ENCODE measurements at regions not wholly inside any gene's neighbourhood (a gene's known extent, or its start where the extent isn't known, plus 50 kb on each side); places are given as distances from the start of the nearest gene placed in this dataset.
"Not testable (repeated sequence)": the region's sequence is repeated elsewhere in the genome, so short reads cannot be mapped to it uniquely, and the experiment has no call there.

DNA sequence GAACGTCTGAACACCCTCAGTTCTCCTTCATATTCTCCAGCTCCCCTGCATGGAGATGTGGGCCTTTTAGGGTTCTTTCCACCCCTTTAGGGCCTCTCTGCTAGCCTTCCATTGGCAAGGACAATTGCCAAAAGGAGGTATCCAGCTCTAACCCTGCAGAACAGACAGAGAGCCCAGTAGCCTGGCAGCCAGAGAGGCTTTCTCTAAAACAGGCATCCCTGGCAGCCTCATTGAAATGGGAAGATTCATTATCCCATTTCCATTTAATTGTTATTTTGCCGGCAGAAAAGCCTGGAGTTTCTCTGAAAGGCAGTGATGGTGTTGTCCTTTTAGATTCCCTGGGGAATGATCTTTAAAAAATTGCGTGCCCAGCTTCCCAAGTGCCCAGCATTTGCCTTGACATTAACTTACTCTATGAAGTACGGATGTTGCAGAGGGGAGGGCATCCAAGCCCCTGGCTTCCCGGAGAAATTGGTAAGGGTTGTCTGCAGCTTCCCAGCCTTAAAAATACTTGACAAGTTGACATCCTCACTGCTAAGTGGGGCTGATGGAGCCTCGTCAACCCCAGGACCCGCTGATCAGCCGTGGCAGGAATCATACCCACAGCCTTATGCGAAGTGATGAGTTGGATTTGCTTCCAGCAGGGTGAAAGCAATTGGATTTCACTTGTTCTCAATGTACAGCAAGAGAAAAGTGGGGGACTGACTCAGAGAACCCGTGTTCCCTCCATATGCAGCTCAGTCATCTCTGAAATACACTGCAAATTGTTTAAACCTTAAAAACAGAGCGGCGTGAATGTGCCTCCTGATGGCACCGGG, 244.1 kb downstream of the CRLF2 start:
- Mint-ChIP-seq H3K4me3 (no peak overlapping the region), H3K9me3 (peaks cover 0 to 3% (median 0%) of the 10 kb centered on the region in 3 donors), H3K36me3 (no peaks in the 10 kb centered on the region), H3K4me1 (peaks cover 4 to 6% (median 5%) of the 10 kb centered on the region in 3 donors), H3K27me3 (peaks cover 2 to 3% of the 10 kb centered on the region in 2 donors), H3K27ac (no peak overlapping the region)
- Histone ChIP-seq H3K4me1 (ENCODE audit: control insufficient read depth in 1 of 2, extremely low read depth in 1 of 2, insufficient read depth in 2 of 2, low read length in 2 of 2) (no peaks in the 10 kb centered on the region), H3K27ac (ENCODE audit: low read length) (no peak overlapping the region), H3K9me3 (no peaks in the 10 kb centered on the region), H3K4me3 (ENCODE audit: control insufficient read depth in 1 of 2, extremely low read depth in 1 of 2, low read length in 1 of 2) (no peak overlapping the region), H3K27me3 (replicated peaks in 1 of 2; ENCODE audit: control insufficient read depth in 2 of 2, extremely low read depth in 1 of 2, insufficient read depth in 2 of 2, low read length in 1 of 2) (no peaks in the 10 kb centered on the region), H3K36me3 (ENCODE audit: control insufficient read depth in 2 of 2, extremely low read depth in 1 of 2, insufficient read depth in 1 of 2, low read length in 1 of 2) (no peaks in the 10 kb centered on the region)
- no peak for ATAC-seq (replicated peaks in 1 of 4)
- DNase-seq: no peak
- WGBS (ENCODE audit: insufficient coverage): 100% methylated on average over 2 of the region's 13 CpGs
- ChIA-PET POLR2A (no interaction called here), CTCF (no interaction called here)

GRCh38 chrX:966396-967070, 245.9 kb downstream of the CRLF2 start:
- no peak for ATAC-seq (replicated peaks in 1 of 4)
- H3K27ac ChIP-seq (ENCODE audit: low read length): no peak overlapping the region
- ChIA-PET CTCF (no interaction called here), POLR2A (no interaction called here)
- Mint-ChIP-seq H3K36me3 (no peaks in the 10 kb centered on the region), H3K4me3 (no peak overlapping the region), H3K4me1 (peaks cover 4 to 6% (median 5%) of the 10 kb centered on the region in 3 donors), H3K9me3 (peaks cover 0 to 3% (median 0%) of the 10 kb centered on the region in 3 donors), H3K27me3 (peaks cover 2 to 3% of the 10 kb centered on the region in 2 donors), H3K27ac (no peak overlapping the region)
- no peaks in the 10 kb centered on the region for H3K4me1 ChIP-seq (ENCODE audit: control insufficient read depth in 1 of 2, extremely low read depth in 1 of 2, insufficient read depth in 2 of 2, low read length in 2 of 2)
- WGBS (ENCODE audit: insufficient coverage): 78% methylated on average over 16 of the region's 19 CpGs
- H3K9me3 ChIP-seq: no peaks in the 10 kb centered on the region
- no peak overlapping the region for H3K4me3 ChIP-seq (ENCODE audit: control insufficient read depth in 1 of 2, extremely low read depth in 1 of 2, low read length in 1 of 2)
- no peak for DNase-seq
- H3K27me3 ChIP-seq (replicated peaks in 1 of 2; ENCODE audit: control insufficient read depth in 2 of 2, extremely low read depth in 1 of 2, insufficient read depth in 2 of 2, low read length in 1 of 2): no peaks in the 10 kb centered on the region
- no peaks in the 10 kb centered on the region for H3K36me3 ChIP-seq (ENCODE audit: control insufficient read depth in 2 of 2, extremely low read depth in 1 of 2, insufficient read depth in 1 of 2, low read length in 1 of 2)

DNA sequence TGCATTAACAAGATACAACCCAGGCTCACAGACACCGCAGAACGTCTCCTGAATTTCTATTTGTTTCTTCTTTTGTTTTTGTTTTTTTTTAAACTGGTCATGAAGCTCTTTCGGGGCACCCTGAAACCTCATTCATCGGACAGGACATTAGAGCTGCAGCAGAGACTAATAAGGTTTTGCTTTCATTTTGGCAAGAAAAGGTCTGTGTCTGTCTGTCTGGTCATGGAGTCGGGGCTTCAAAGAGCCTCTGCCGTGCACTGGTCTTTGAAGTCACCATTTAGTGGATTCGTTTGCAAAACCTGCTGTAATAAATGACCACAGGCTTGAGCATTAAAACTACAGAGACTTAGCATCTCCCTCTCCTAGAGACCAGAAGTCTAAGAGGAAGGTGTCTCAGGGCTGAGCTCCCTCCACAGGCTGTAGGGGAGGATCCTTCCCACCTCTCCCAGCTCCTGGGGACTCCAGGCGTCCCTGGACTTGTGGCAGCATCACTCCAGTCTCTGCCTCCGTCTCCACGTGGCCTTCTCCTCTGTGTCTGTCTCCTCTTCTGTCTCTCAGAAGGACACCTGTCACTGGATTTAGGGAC, 247.5 kb downstream of the CRLF2 start:
- Mint-ChIP-seq H3K36me3 (no peaks in the 10 kb centered on the region), H3K4me1 (peaks cover 4 to 6% (median 5%) of the 10 kb centered on the region in 3 donors), H3K9me3 (peaks cover 0 to under 1% (median 0%) of the 10 kb centered on the region in 3 donors), H3K27ac (no peak overlapping the region), H3K27me3 (peaks cover 2 to 8% of the 10 kb centered on the region in 2 donors), H3K4me3 (peak overlapping the region; percentile 14 to 61 (median 32))
- ChIA-PET POLR2A (no interaction called here), CTCF (no interaction called here)
- H3K9me3 ChIP-seq: no peaks in the 10 kb centered on the region
- no peak overlapping the region for H3K4me3 ChIP-seq (ENCODE audit: control insufficient read depth in 1 of 2, extremely low read depth in 1 of 2, low read length in 1 of 2)
- no peaks in the 10 kb centered on the region for H3K36me3 ChIP-seq (ENCODE audit: control insufficient read depth in 2 of 2, extremely low read depth in 1 of 2, insufficient read depth in 1 of 2, low read length in 1 of 2)
- 42% methylated on average over 5 of the region's 10 CpGs for WGBS (ENCODE audit: insufficient coverage)
- H3K27me3 ChIP-seq (replicated peaks in 1 of 2; ENCODE audit: control insufficient read depth in 2 of 2, extremely low read depth in 1 of 2, insufficient read depth in 2 of 2, low read length in 1 of 2): no peaks in the 10 kb centered on the region
- ATAC-seq (replicated peaks in 1 of 4) (no peak), DNase-seq (no peak)
- H3K4me1 ChIP-seq (ENCODE audit: control insufficient read depth in 1 of 2, extremely low read depth in 1 of 2, insufficient read depth in 2 of 2, low read length in 2 of 2): no peaks in the 10 kb centered on the region
- no peak overlapping the region for H3K27ac ChIP-seq (ENCODE audit: low read length)

- peaks cover 4 to 6% (median 5%) of the 10 kb centered on the region in 3 donors for H3K4me1 Mint-ChIP-seq
- CTCF ChIA-PET: no interaction called here
- POLR2A ChIA-PET: no interaction called here
- no peaks in the 10 kb centered on the region for H3K36me3 Mint-ChIP-seq
- no peaks in the 10 kb centered on the region for H3K36me3 ChIP-seq (ENCODE audit: control insufficient read depth in 2 of 2, extremely low read depth in 1 of 2, insufficient read depth in 1 of 2, low read length in 1 of 2)
- peaks cover 3 to 26% of the 10 kb centered on the region in 2 donors for H3K27me3 Mint-ChIP-seq
- H3K27ac ChIP-seq (ENCODE audit: low read length): no peak overlapping the region
- H3K27me3 ChIP-seq (replicated peaks in 1 of 2; ENCODE audit: control insufficient read depth in 2 of 2, extremely low read depth in 1 of 2, insufficient read depth in 2 of 2, low read length in 1 of 2): no peaks in the 10 kb centered on the region
- H3K27ac Mint-ChIP-seq: no peak overlapping the region
- no peak overlapping the region for H3K4me3 ChIP-seq (ENCODE audit: control insufficient read depth in 1 of 2, extremely low read depth in 1 of 2, low read length in 1 of 2)
- H3K9me3 ChIP-seq: no peaks in the 10 kb centered on the region
- DNase-seq (no peak), ATAC-seq (replicated peaks in 1 of 4) (no peak)
- 86% methylated on average over 3 of the region's 8 CpGs for WGBS (ENCODE audit: insufficient coverage)
- no peak overlapping the region for H3K4me3 Mint-ChIP-seq
- peaks cover 0 to 4% (median 2%) of the 10 kb centered on the region in 3 donors for H3K9me3 Mint-ChIP-seq
- H3K4me1 ChIP-seq (ENCODE audit: control insufficient read depth in 1 of 2, extremely low read depth in 1 of 2, insufficient read depth in 2 of 2, low read length in 2 of 2): no peaks in the 10 kb centered on the region
These were observed 251.6 kb downstream of the CRLF2 start for GRCh38 chrX:960821-961220.

- ATAC-seq (replicated peaks in 1 of 4) (no peak), DNase-seq (no peak)
- Histone ChIP-seq H3K27ac (ENCODE audit: low read length) (no peak overlapping the region), H3K36me3 (ENCODE audit: control insufficient read depth in 2 of 2, extremely low read depth in 1 of 2, insufficient read depth in 1 of 2, low read length in 1 of 2) (no peaks in the 10 kb centered on the region), H3K9me3 (no peaks in the 10 kb centered on the region), H3K4me1 (ENCODE audit: control insufficient read depth in 1 of 2, extremely low read depth in 1 of 2, insufficient read depth in 2 of 2, low read length in 2 of 2) (no peaks in the 10 kb centered on the region), H3K4me3 (ENCODE audit: control insufficient read depth in 1 of 2, extremely low read depth in 1 of 2, low read length in 1 of 2) (no peak overlapping the region), H3K27me3 (replicated peaks in 1 of 2; ENCODE audit: control insufficient read depth in 2 of 2, extremely low read depth in 1 of 2, insufficient read depth in 2 of 2, low read length in 1 of 2) (no peaks in the 10 kb centered on the region)
- ChIA-PET POLR2A (no interaction called here), CTCF (no interaction called here)
- H3K9me3 Mint-ChIP-seq: peaks cover 0 to 4% (median 2%) of the 10 kb centered on the region in 3 donors
- H3K27me3 Mint-ChIP-seq: peaks cover 3 to 24% of the 10 kb centered on the region in 2 donors
- no peak overlapping the region for H3K4me3 Mint-ChIP-seq
- peaks cover 2% of the 10 kb centered on the region in 3 donors for H3K4me1 Mint-ChIP-seq
- H3K36me3 Mint-ChIP-seq: no peaks in the 10 kb centered on the region
- 87% methylated on average over 8 of the region's 10 CpGs for WGBS (ENCODE audit: insufficient coverage)
- no peak overlapping the region for H3K27ac Mint-ChIP-seq
These were observed 252.9 kb downstream of the CRLF2 start for GRCh38 chrX:959595-959994.

DNA sequence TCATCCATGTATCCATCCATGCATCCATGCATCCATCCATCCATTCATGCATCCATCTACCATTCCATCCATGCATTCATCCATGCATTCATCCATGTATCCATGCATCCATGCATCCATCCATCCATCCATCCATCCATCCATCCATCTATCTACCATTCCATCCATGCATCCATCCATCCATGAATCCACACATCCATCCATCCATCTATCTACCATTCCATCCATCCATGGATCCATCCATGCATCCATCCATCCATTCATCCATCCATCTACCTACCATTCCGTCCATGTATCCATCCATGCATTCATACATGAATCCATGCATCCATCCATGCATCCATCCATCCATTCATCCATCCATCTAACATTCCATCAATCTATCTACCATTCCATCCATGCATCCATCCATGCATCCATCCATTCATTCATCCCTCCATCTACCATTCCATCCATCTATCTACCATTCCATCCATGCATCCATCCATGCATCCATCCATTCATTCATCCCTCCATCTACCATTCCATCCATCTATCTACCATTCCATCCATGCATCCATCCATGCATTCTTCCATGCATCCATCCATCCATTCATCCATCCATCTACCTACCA, 257.2 kb downstream of the CRLF2 start:
- H3K27me3 Mint-ChIP-seq: peaks cover 3 to 20% of the 10 kb centered on the region in 2 donors
- CTCF ChIA-PET; DNase-seq; H3K9me3 Mint-ChIP-seq; H3K4me1 ChIP-seq (ENCODE audit: control insufficient read depth in 1 of 2, extremely low read depth in 1 of 2, insufficient read depth in 2 of 2, low read length in 2 of 2); H3K36me3 Mint-ChIP-seq; H3K27ac Mint-ChIP-seq; H3K4me1 Mint-ChIP-seq; H3K9me3 ChIP-seq; H3K4me3 ChIP-seq (ENCODE audit: control insufficient read depth in 1 of 2, extremely low read depth in 1 of 2, low read length in 1 of 2); ATAC-seq (replicated peaks in 1 of 4); POLR2A ChIA-PET; H3K27ac ChIP-seq (ENCODE audit: low read length); H3K4me3 Mint-ChIP-seq; H3K27me3 ChIP-seq (replicated peaks in 1 of 2; ENCODE audit: control insufficient read depth in 2 of 2, extremely low read depth in 1 of 2, insufficient read depth in 2 of 2, low read length in 1 of 2); H3K36me3 ChIP-seq (ENCODE audit: control insufficient read depth in 2 of 2, extremely low read depth in 1 of 2, insufficient read depth in 1 of 2, low read length in 1 of 2): not testable (repeated sequence)
- WGBS (ENCODE audit: insufficient coverage): 71% methylated on average over 1 of the region's 1 CpG
